Neural progenitor cell (in vitro differentiated cells): ENCODE measurements at regions not wholly inside any gene's neighbourhood (a gene's known extent, or its start where the extent isn't known, plus 50 kb on each side); places are given as distances from the start of the nearest gene placed in this dataset.

Experiments used
- DNase-seq: peaks from one replicate; pipeline ENCODE4 v3.0.0-alpha.2; 2016; ENCODE audit warnings: low spot score
- H2AFZ ChIP-seq: fragments of 200-600 bp; sonication (generic); replicated peaks from 2 replicates; pipeline ENCODE4 v1.6.1; 2016; ENCODE audit warnings: antibody characterized with exemption
- H3F3A ChIP-seq: fragments of 200-600 bp; sonication (generic); 2 replicates; pipeline ENCODE4 v1.6.1; 2016; ENCODE audit warnings: antibody characterized with exemption, low read depth
- H3K27ac ChIP-seq: fragments of 200-600 bp; sonication (generic); 2 replicates; pipeline ENCODE4 v1.5.1; 2016; ENCODE audit warnings: mild to moderate bottlenecking
- H3K27me3 ChIP-seq: fragments of 200-600 bp; sonication (generic); 2 replicates; pipeline ENCODE4 v1.6.1; 2016; ENCODE audit warnings: mild to moderate bottlenecking, moderate library complexity
- H3K36me3 ChIP-seq: fragments of 200-600 bp; sonication (generic); 2 replicates; pipeline ENCODE4 v1.5.1; 2016
- H3K4me1 ChIP-seq: fragments of 200-600 bp; sonication (generic); 2 replicates; pipeline ENCODE4 v1.6.1; 2016; ENCODE audit warnings: mixed run types
- H3K4me2 ChIP-seq: fragments of 200-600 bp; sonication (generic); 2 replicates; pipeline ENCODE4 v1.6.1; 2016
- H3K4me3 ChIP-seq: fragments of 200-600 bp; sonication (generic); 2 replicates; pipeline ENCODE4 v1.5.1; 2016
- H3K79me2 ChIP-seq: fragments of 200-600 bp; sonication (generic); 2 replicates; pipeline ENCODE4 v1.6.1; 2016; ENCODE audit warnings: low read depth
- H3K9ac ChIP-seq: fragments of 200-600 bp; sonication (generic); 2 replicates; pipeline ENCODE4 v1.6.1; 2016
- H3K9me3 ChIP-seq: fragments of 200-600 bp; sonication (generic); 2 replicates; pipeline ENCODE4 v1.5.1; 2016; ENCODE audit warnings: low read depth
- H4K20me1 ChIP-seq: fragments of 200-600 bp; sonication (generic); 2 replicates; pipeline ENCODE4 v1.6.1; 2016; ENCODE audit warnings: low read depth
- H3K27ac Mint-ChIP-seq: 3 replicates; pipeline ENCODE4 v1.8.0; 2021; ENCODE audit warnings: mixed read lengths
- H3K27me3 Mint-ChIP-seq: 2 replicates; pipeline ENCODE4 v1.8.0; 2022; ENCODE audit warnings: low read depth, mild to moderate bottlenecking, inconsistent platforms, moderate library complexity, mixed read lengths; ENCODE audit not compliant: insufficient read depth
- H3K36me3 Mint-ChIP-seq: 3 replicates; pipeline ENCODE4 v1.8.0; 2021; ENCODE audit warnings: mixed read lengths
- H3K4me1 Mint-ChIP-seq: 3 replicates; pipeline ENCODE4 v1.8.0; 2021; ENCODE audit warnings: mixed read lengths
- H3K4me3 Mint-ChIP-seq: 3 replicates; pipeline ENCODE4 v1.8.0; 2021; ENCODE audit warnings: mild to moderate bottlenecking, moderate library complexity, mixed read lengths
- H3K9me3 Mint-ChIP-seq: 3 replicates; pipeline ENCODE4 v1.8.0; 2020; ENCODE audit warnings: mixed read lengths
- CTCF ChIP-seq: fragments of 200-600 bp; sonication (generic); IDR thresholded peaks from 2 replicates; pipeline ENCODE4 v1.5.1; 2017; ENCODE audit warnings: antibody characterized with exemption, mild to moderate bottlenecking
- EZH2 ChIP-seq: fragments of 200-600 bp; sonication (generic); IDR thresholded peaks from 2 replicates; pipeline ENCODE4 v1.6.1; 2017; ENCODE audit warnings: antibody characterized with exemption, mild to moderate bottlenecking, moderate library complexity
- EZH2phosphoT487 ChIP-seq: fragments of 200-600 bp; sonication (generic); IDR thresholded peaks from 2 replicates; pipeline ENCODE4 v1.6.1; 2017; ENCODE audit warnings: antibody characterized with exemption

- Mint-ChIP-seq H3K4me1 (peaks cover 11% of the 10 kb centered on the region), H3K27ac (no peak overlapping the region), H3K4me3 (no peak overlapping the region), H3K36me3 (no peaks in the 10 kb centered on the region), H3K9me3 (peaks cover 2% of the 10 kb centered on the region), H3K27me3 (no peaks in the 10 kb centered on the region)
- no peaks in the 10 kb centered on the region for H3K79me2 ChIP-seq
- H3F3A ChIP-seq, result no peaks in the 10 kb centered on the region
- no peak overlapping the region for H3K27ac ChIP-seq
- H3K9ac ChIP-seq, result no peak overlapping the region
- no peaks in the 10 kb centered on the region for H3K27me3 ChIP-seq
- H3K9me3 ChIP-seq, result no peaks in the 10 kb centered on the region
- no peaks in the 10 kb centered on the region for H3K36me3 ChIP-seq
- TF ChIP-seq EZH2phosphoT487 (no peak), CTCF (no peak), EZH2 (no peak)
- no peaks in the 10 kb centered on the region for H4K20me1 ChIP-seq
- H2AFZ ChIP-seq, result no peak overlapping the region
- no peak for DNase-seq
- H3K4me1 ChIP-seq, result no peaks in the 10 kb centered on the region
- no peak overlapping the region for H3K4me3 ChIP-seq
- no peak overlapping the region for H3K4me2 ChIP-seq
Measured at GRCh38 chr20:6663751-6664388, 103.6 kb upstream of the BMP2 start.

GRCh38 chr20:6663104-6663503, 104.4 kb upstream of the BMP2 start:
- peaks cover 11% of the 10 kb centered on the region for H3K4me1 Mint-ChIP-seq
- H3K27ac Mint-ChIP-seq, result no peak overlapping the region
- Histone ChIP-seq H3K4me1 (no peaks in the 10 kb centered on the region), H3F3A (no peaks in the 10 kb centered on the region), H3K79me2 (no peaks in the 10 kb centered on the region), H3K4me2 (no peak overlapping the region), H4K20me1 (no peaks in the 10 kb centered on the region), H3K36me3 (no peaks in the 10 kb centered on the region), H2AFZ (no peak overlapping the region), H3K27me3 (no peaks in the 10 kb centered on the region), H3K27ac (no peak overlapping the region), H3K4me3 (no peak overlapping the region), H3K9me3 (no peaks in the 10 kb centered on the region), H3K9ac (no peak overlapping the region)
- DNase-seq, result no peak
- H3K36me3 Mint-ChIP-seq, result no peaks in the 10 kb centered on the region
- H3K4me3 Mint-ChIP-seq, result no peak overlapping the region
- no peaks in the 10 kb centered on the region for H3K27me3 Mint-ChIP-seq
- H3K9me3 Mint-ChIP-seq, result peaks cover 2% of the 10 kb centered on the region
- TF ChIP-seq EZH2phosphoT487 (no peak), CTCF (no peak), EZH2 (no peak)

- TF ChIP-seq EZH2phosphoT487, result no peak
- TF ChIP-seq CTCF, result no peak
- no peak for TF ChIP-seq EZH2
- H3K9ac ChIP-seq, result no peak overlapping the region
- no peaks in the 10 kb centered on the region for H3K27me3 ChIP-seq
- no peak overlapping the region for H2AFZ ChIP-seq
- H3K27ac Mint-ChIP-seq, result no peak overlapping the region
- peaks cover 2% of the 10 kb centered on the region for H3K9me3 Mint-ChIP-seq
- H3K4me1 ChIP-seq, result no peaks in the 10 kb centered on the region
- H3K4me1 Mint-ChIP-seq, result peaks cover 11% of the 10 kb centered on the region
- no peaks in the 10 kb centered on the region for H3K9me3 ChIP-seq
- no peaks in the 10 kb centered on the region for H4K20me1 ChIP-seq
- H3K4me2 ChIP-seq, result no peak overlapping the region
- no peaks in the 10 kb centered on the region for H3K79me2 ChIP-seq
- H3K36me3 Mint-ChIP-seq, result no peaks in the 10 kb centered on the region
- no peaks in the 10 kb centered on the region for H3K27me3 Mint-ChIP-seq
- H3K4me3 Mint-ChIP-seq, result no peak overlapping the region
- no peaks in the 10 kb centered on the region for H3F3A ChIP-seq
- H3K36me3 ChIP-seq, result no peaks in the 10 kb centered on the region
- H3K4me3 ChIP-seq, result no peak overlapping the region
- no peak overlapping the region for H3K27ac ChIP-seq
- no peak for DNase-seq
Measured at GRCh38 chr20:6662309-6662708, 105.2 kb upstream of the BMP2 start.
